K562 (cell line): ENCODE measurements at regions not wholly inside any gene's neighbourhood (a gene's known extent, or its start where the extent isn't known, plus 50 kb on each side); places are given as distances from the start of the nearest gene placed in this dataset.

Experiments used
- ATF3 ChIP-seq, 2 experiments: fragments of 450-650 bp in 1 of 2; sonication (generic) in 1 of 2; formaldehyde crosslinking in 1 of 2; IDR thresholded peaks in 1 of 2; conservative IDR thresholded peaks in 1 of 2; 2 replicates each; pipeline versions ENCODE4 v1.6.1 to v1.8.1; 2016 to 2023; ENCODE audit warnings: mild to moderate bottlenecking in 2 of 2, moderate library complexity in 2 of 2, inconsistent platforms in 1 of 2, missing genetic modification reagents in 1 of 2
- CHD4 ChIP-seq: fragments of 200-600 bp; sonication (generic); IDR thresholded peaks from 3 replicates; pipeline ENCODE4 v1.6.1; 2012; ENCODE audit warnings: low read depth, mild to moderate bottlenecking, mixed read lengths, low read length, inconsistent platforms; ENCODE audit not compliant: insufficient read depth, insufficient replicate concordance, poor library complexity, severe bottlenecking
- CTCF ChIP-seq, 3 experiments: IDR thresholded peaks in 2 of 3; conservative IDR thresholded peaks in 1 of 3; 2 replicates each; pipeline ENCODE4 v1.5.1; 2011 to 2012; ENCODE audit warnings: low read length in 3 of 3, mild to moderate bottlenecking in 3 of 3, control low read depth in 2 of 3, improper control_type of control experiment in 1 of 3, inconsistent platforms in 1 of 3, low read depth in 1 of 3, mixed read lengths in 1 of 3, moderate library complexity in 1 of 3; ENCODE audit not compliant: insufficient read depth in 2 of 3
- DIDO1 ChIP-seq: fragments of 450-650 bp; IDR thresholded peaks from 2 replicates; pipeline ENCODE4 v1.6.1; 2016; ENCODE audit warnings: low read depth, missing biosample characterization, missing genetic modification characterization
- ELK1 ChIP-seq: sonication (generic); formaldehyde crosslinking; IDR thresholded peaks from 2 replicates; pipeline ENCODE4 v1.8.1; 2022; ENCODE audit warnings: missing genetic modification reagents
- GABPA ChIP-seq: fragments of 200-800 bp; sonication (Bioruptor generic); conservative IDR thresholded peaks from 2 replicates; pipeline ENCODE4 v1.6.1; 2016; ENCODE audit warnings: low read depth, missing genetic modification characterization, missing compliant biosample characterization
- POLR2A ChIP-seq: fragments of 450-650 bp; conservative IDR thresholded peaks from 2 replicates; pipeline ENCODE4 v1.6.1; 2016
- RNF2 ChIP-seq: sonication (generic); IDR thresholded peaks from 2 replicates; pipeline ENCODE4 v1.6.1; 2016
- SOX6 ChIP-seq: fragments of 450-650 bp; IDR thresholded peaks from 2 replicates; pipeline ENCODE4 v1.6.1; 2014; ENCODE audit warnings: mild to moderate bottlenecking
- SREBF2 ChIP-seq: sonication (generic); formaldehyde crosslinking; IDR thresholded peaks from 2 replicates; pipeline ENCODE4 v1.4.0; 2020; ENCODE audit warnings: mild to moderate bottlenecking, missing genetic modification reagents
- USF2 ChIP-seq: sonication (generic); formaldehyde crosslinking; IDR thresholded peaks from 2 replicates; pipeline ENCODE4 v1.5.0; 2020; ENCODE audit warnings: missing genetic modification reagents
- ZNF609 ChIP-seq: sonication (generic); formaldehyde crosslinking; IDR thresholded peaks from 2 replicates; pipeline ENCODE4 v1.8.1; 2023; ENCODE audit warnings: missing genetic modification reagents, mild to moderate bottlenecking, borderline replicate concordance
- ZNF778 ChIP-seq: fragments of 450-650 bp; formaldehyde crosslinking; IDR thresholded peaks from 2 replicates; pipeline ENCODE4 v1.4.0; 2020; ENCODE audit warnings: mild to moderate bottlenecking, moderate library complexity

- TF ChIP-seq ATF3 (IDR thresholded peaks at IDR 0.05), result no peak
- no peak for TF ChIP-seq ATF3 (CRISPR knock-in tag; conservative IDR thresholded peaks at IDR 0.05)
- no peak for TF ChIP-seq GABPA
- TF ChIP-seq ZNF778 (CRISPR knock-in tag), result no peak
- no peak for TF ChIP-seq CHD4
- no peak for TF ChIP-seq CTCF (IDR thresholded peaks at IDR 0.05 in 2 of 3, conservative IDR thresholded peaks at IDR 0.05 in 1 of 3; ENCODE audit: insufficient read depth in 2 of 3, low read depth in 1 of 3, low read length in 3 of 3)
- no peak for TF ChIP-seq DIDO1 (tag)
- TF ChIP-seq POLR2A, result no peak
- no peak for TF ChIP-seq USF2
- no peak for TF ChIP-seq RNF2
- TF ChIP-seq SREBF2 (CRISPR knock-in tag), result no peak
- TF ChIP-seq ZNF609, result no peak
- no peak for TF ChIP-seq SOX6
- no peak for TF ChIP-seq ELK1 (CRISPR knock-in tag)
Measured at GRCh38 chr11:38543311-38543710, 1945.3 kb upstream of the RAG2 start.
